ENCODE measurements at regions not wholly inside any gene's neighbourhood (a gene's known extent, or its start where the extent isn't known, plus 50 kb on each side); places are given as distances from the start of the nearest gene placed in this dataset.
A peak's percentile ranks its signal among the peaks of the same experiment; 100 is the strongest.
"Not testable (repeated sequence)": the region's sequence is repeated elsewhere in the genome, so short reads cannot be mapped to it uniquely, and the experiment has no call there.

GRCh38 chr3:14261229-14261628 is 82.6 kb downstream of the LSM3 start:
- no peak overlapping the region for H3K27ac ChIP-seq (ENCODE audit: low read depth, low read length)
- H3K9me3 ChIP-seq (ENCODE audit: control insufficient read depth in 5 of 5, low read length in 5 of 5) = no peaks in the 10 kb centered on the region
- H3K9ac ChIP-seq (ENCODE audit: low read length in 5 of 5) = no peak overlapping the region
- H3K4me3 ChIP-seq (ENCODE audit: low read depth in 1 of 5, low read length in 5 of 5) = no peak overlapping the region
- H3K27me3 ChIP-seq (ENCODE audit: control insufficient read depth in 5 of 5, insufficient read depth in 4 of 5, low read length in 5 of 5) = peaks cover 0 to 9% (median 2%) of the 10 kb centered on the region in 5 donors
- H3K36me3 ChIP-seq (ENCODE audit: control insufficient read depth in 5 of 5, insufficient read depth in 5 of 5, low read length in 5 of 5) = no peaks in the 10 kb centered on the region
- peaks cover under 1 to 4% (median 3%) of the 10 kb centered on the region in 5 donors for H3K4me1 ChIP-seq (ENCODE audit: control insufficient read depth in 5 of 5, insufficient read depth in 5 of 5, low read length in 5 of 5)

GRCh38 chr3:14262212-14262611 is 83.6 kb downstream of the LSM3 start:
- peaks cover 0 to 8% (median 2%) of the 10 kb centered on the region in 5 donors for H3K27me3 ChIP-seq (ENCODE audit: control insufficient read depth in 5 of 5, insufficient read depth in 4 of 5, low read length in 5 of 5)
- H3K4me3 ChIP-seq (ENCODE audit: low read depth in 1 of 5, low read length in 5 of 5) = no peak overlapping the region
- peaks cover 3 to 12% (median 10%) of the 10 kb centered on the region in 5 donors for H3K4me1 ChIP-seq (ENCODE audit: control insufficient read depth in 5 of 5, insufficient read depth in 5 of 5, low read length in 5 of 5)
- no peak overlapping the region for H3K9ac ChIP-seq (ENCODE audit: low read length in 5 of 5)
- H3K36me3 ChIP-seq (ENCODE audit: control insufficient read depth in 5 of 5, insufficient read depth in 5 of 5, low read length in 5 of 5) = no peaks in the 10 kb centered on the region
- no peak overlapping the region for H3K27ac ChIP-seq (ENCODE audit: low read depth, low read length)
- no peaks in the 10 kb centered on the region for H3K9me3 ChIP-seq (ENCODE audit: control insufficient read depth in 5 of 5, low read length in 5 of 5)

DNA sequence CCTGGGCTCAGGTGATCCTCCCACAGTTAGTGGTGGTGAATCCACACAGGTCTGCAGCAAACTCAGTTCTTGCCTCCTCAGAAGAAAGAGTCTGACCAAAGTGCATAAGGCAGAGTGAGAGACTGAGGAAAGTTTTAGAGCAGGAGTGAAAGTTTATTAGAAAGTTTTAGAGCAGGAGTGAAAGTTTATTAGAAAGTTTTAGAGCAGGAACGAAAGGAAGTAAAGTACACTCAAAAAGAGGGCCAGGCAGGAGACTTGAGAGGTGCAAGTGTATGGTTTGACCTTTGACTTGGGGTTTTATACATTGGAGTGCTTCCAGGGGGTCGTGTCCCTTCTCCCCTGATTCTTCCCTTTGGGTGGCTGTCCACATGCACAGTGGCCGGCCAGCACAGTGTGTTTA is 84.2 kb downstream of the LSM3 start:
- Histone ChIP-seq H3K4me1 (ENCODE audit: control insufficient read depth in 5 of 5, insufficient read depth in 5 of 5, low read length in 5 of 5) (peaks cover 3 to 15% (median 10%) of the 10 kb centered on the region in 5 donors), H3K9me3 (ENCODE audit: control insufficient read depth in 5 of 5, low read length in 5 of 5) (no peaks in the 10 kb centered on the region), H3K9ac (ENCODE audit: low read length in 5 of 5) (no peak overlapping the region), H3K36me3 (ENCODE audit: control insufficient read depth in 5 of 5, insufficient read depth in 5 of 5, low read length in 5 of 5) (no peaks in the 10 kb centered on the region), H3K4me3 (ENCODE audit: low read depth in 1 of 5, low read length in 5 of 5) (no peak overlapping the region), H3K27ac (ENCODE audit: low read depth, low read length) (no peak overlapping the region), H3K27me3 (ENCODE audit: control insufficient read depth in 5 of 5, insufficient read depth in 4 of 5, low read length in 5 of 5) (peaks cover 0 to 13% (median 2%) of the 10 kb centered on the region in 5 donors)

DNA sequence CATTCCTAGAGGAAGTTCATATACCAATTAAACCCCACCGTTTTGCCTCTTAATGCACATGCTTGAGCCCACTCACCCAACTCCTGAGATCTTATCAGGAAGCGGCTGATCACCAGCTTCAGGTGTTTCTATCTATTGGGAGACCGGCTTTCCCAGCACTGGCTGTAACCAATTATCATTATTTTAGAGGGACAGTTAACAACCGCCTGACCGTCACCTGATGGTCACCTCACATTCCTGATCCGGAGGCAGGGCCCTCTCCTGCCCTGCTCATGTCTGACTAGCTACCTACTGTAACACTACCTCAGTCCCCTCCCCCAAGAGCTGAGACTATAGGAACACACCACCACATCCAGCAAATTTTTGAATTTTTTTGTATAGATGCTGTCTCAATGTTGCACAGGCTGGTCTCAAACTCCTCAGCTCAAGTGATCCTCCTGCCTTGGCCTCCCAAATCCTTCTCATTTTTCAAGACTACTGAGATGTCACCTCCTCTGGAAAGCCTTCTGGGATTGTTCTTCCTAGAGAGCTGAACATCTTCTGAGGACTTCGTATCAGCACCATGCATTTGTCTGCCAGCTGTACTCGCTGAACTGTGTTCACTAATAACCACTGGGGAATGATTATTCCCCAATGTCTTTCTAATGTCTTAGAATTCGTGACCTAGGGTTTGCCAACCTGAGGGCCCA is 84.8 kb downstream of the LSM3 start:
- peaks cover 3 to 20% (median 10%) of the 10 kb centered on the region in 5 donors for H3K4me1 ChIP-seq (ENCODE audit: control insufficient read depth in 5 of 5, insufficient read depth in 5 of 5, low read length in 5 of 5)
- H3K9ac ChIP-seq (ENCODE audit: low read length in 5 of 5) = no peak overlapping the region
- no peaks in the 10 kb centered on the region for H3K9me3 ChIP-seq (ENCODE audit: control insufficient read depth in 5 of 5, low read length in 5 of 5)
- H3K4me3 ChIP-seq (ENCODE audit: low read depth in 1 of 5, low read length in 5 of 5) = no peak overlapping the region
- peaks cover 0 to 13% (median 2%) of the 10 kb centered on the region in 5 donors for H3K27me3 ChIP-seq (ENCODE audit: control insufficient read depth in 5 of 5, insufficient read depth in 4 of 5, low read length in 5 of 5)
- no peak overlapping the region for H3K27ac ChIP-seq (ENCODE audit: low read depth, low read length)
- no peaks in the 10 kb centered on the region for H3K36me3 ChIP-seq (ENCODE audit: control insufficient read depth in 5 of 5, insufficient read depth in 5 of 5, low read length in 5 of 5)

DNA sequence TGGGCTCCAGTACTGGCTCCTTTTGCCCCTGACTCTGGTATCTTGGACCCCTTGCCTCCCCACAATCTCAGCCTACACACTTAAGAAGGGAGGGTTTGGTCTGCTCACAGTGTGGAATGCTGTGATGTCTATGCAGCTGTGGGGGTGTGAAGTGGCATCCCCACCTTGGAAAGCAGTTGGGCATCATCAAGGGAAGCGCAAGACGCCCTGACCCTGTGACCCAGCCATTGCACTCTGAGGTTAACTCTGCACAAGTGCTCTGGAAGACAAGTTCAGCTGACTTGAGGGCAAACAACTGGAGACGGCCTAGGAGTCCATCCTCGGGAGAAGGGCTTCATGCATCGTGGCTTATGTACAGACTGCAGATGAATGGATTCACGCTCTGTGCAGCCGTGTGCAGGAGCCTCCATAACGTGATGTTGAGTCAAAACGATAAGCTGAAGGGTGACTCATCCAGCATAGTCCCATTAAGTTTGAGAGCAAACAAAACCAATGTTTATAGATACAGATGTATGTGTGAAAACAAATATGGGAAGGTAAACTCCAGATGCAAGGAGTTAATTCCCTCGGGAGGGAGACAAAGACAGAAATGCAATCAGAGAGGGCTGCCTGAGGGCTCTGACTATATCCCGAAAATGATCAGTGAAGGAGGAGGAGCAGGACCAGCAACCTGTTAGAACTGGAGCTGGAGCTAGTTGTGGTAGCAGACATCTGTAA is 86.8 kb downstream of the LSM3 start:
- Histone ChIP-seq H3K9me3 (ENCODE audit: control insufficient read depth in 5 of 5, low read length in 5 of 5) (peaks cover 0 to 5% (median 3%) of the 10 kb centered on the region in 5 donors), H3K4me1 (ENCODE audit: control insufficient read depth in 5 of 5, insufficient read depth in 5 of 5, low read length in 5 of 5) (peaks cover 3 to 25% (median 10%) of the 10 kb centered on the region in 5 donors), H3K4me3 (ENCODE audit: low read depth in 1 of 5, low read length in 5 of 5) (no peak overlapping the region), H3K27ac (ENCODE audit: low read depth, low read length) (no peak overlapping the region), H3K9ac (ENCODE audit: low read length in 5 of 5) (no peak overlapping the region), H3K27me3 (ENCODE audit: control insufficient read depth in 5 of 5, insufficient read depth in 4 of 5, low read length in 5 of 5) (peaks cover 0 to 13% (median 1%) of the 10 kb centered on the region in 5 donors), H3K36me3 (ENCODE audit: control insufficient read depth in 5 of 5, insufficient read depth in 5 of 5, low read length in 5 of 5) (no peaks in the 10 kb centered on the region)

GRCh38 chr3:14266361-14266760 is 87.7 kb downstream of the LSM3 start:
- Histone ChIP-seq H3K9ac (ENCODE audit: low read length in 5 of 5) (peak overlapping the region in 1 of 5 donors; percentile 79), H3K27me3 (ENCODE audit: control insufficient read depth in 5 of 5, insufficient read depth in 4 of 5, low read length in 5 of 5) (peaks cover 0 to 13% (median 0%) of the 10 kb centered on the region in 5 donors), H3K36me3 (ENCODE audit: control insufficient read depth in 5 of 5, insufficient read depth in 5 of 5, low read length in 5 of 5) (no peaks in the 10 kb centered on the region), H3K4me1 (ENCODE audit: control insufficient read depth in 5 of 5, insufficient read depth in 5 of 5, low read length in 5 of 5) (peaks cover 1 to 23% (median 8%) of the 10 kb centered on the region in 5 donors), H3K27ac (ENCODE audit: low read depth, low read length) (no peak overlapping the region), H3K4me3 (ENCODE audit: low read depth in 1 of 5, low read length in 5 of 5) (no peak overlapping the region), H3K9me3 (ENCODE audit: control insufficient read depth in 5 of 5, low read length in 5 of 5) (peaks cover 0 to 5% (median 3%) of the 10 kb centered on the region in 5 donors)

GRCh38 chr3:14267976-14268375 is 89.4 kb downstream of the LSM3 start:
- H3K4me3 ChIP-seq (ENCODE audit: low read depth in 1 of 5, low read length in 5 of 5) = peak overlapping the region in 1 of 5 donors; percentile 27
- H3K36me3 ChIP-seq (ENCODE audit: control insufficient read depth in 5 of 5, insufficient read depth in 5 of 5, low read length in 5 of 5) = no peaks in the 10 kb centered on the region
- peaks cover 0 to 21% (median 7%) of the 10 kb centered on the region in 5 donors for H3K4me1 ChIP-seq (ENCODE audit: control insufficient read depth in 5 of 5, insufficient read depth in 5 of 5, low read length in 5 of 5)
- H3K9ac ChIP-seq (ENCODE audit: low read length in 5 of 5) = no peak overlapping the region
- H3K27me3 ChIP-seq (ENCODE audit: control insufficient read depth in 5 of 5, insufficient read depth in 4 of 5, low read length in 5 of 5) = peaks cover 0 to 13% (median 0%) of the 10 kb centered on the region in 5 donors
- H3K27ac ChIP-seq (ENCODE audit: low read depth, low read length) = no peak overlapping the region
- H3K9me3 ChIP-seq (ENCODE audit: control insufficient read depth in 5 of 5, low read length in 5 of 5) = peaks cover 0 to 5% (median 3%) of the 10 kb centered on the region in 5 donors

DNA sequence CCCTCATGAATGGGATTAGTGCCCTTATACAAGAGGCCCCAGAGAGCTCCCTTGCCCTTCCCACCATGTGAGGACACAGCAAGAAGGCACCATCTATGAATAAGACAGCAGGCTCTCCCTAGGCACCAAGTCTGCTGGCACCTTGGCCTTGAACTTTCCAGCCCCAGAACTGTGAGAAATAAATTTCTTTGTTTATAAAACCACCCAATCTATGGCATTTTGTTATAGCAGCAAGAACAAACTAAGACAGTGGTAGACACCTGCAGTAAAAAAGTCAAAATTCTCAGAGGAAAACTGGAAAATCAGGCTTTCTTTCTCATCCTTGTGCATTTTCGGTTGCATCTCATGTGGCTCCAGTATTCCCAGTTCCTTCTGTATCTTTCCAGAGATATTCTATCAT is 90.3 kb downstream of the LSM3 start:
- no peak overlapping the region for H3K27ac ChIP-seq (ENCODE audit: low read depth, low read length)
- H3K36me3 ChIP-seq (ENCODE audit: control insufficient read depth in 5 of 5, insufficient read depth in 5 of 5, low read length in 5 of 5) = no peaks in the 10 kb centered on the region
- H3K27me3 ChIP-seq (ENCODE audit: control insufficient read depth in 5 of 5, insufficient read depth in 4 of 5, low read length in 5 of 5) = peaks cover 0 to 11% (median 0%) of the 10 kb centered on the region in 5 donors
- peaks cover 0 to 5% (median 3%) of the 10 kb centered on the region in 5 donors for H3K9me3 ChIP-seq (ENCODE audit: control insufficient read depth in 5 of 5, low read length in 5 of 5)
- H3K9ac ChIP-seq (ENCODE audit: low read length in 5 of 5) = no peak overlapping the region
- H3K4me3 ChIP-seq (ENCODE audit: low read depth in 1 of 5, low read length in 5 of 5) = no peak overlapping the region
- peaks cover 0 to 21% (median 7%) of the 10 kb centered on the region in 5 donors for H3K4me1 ChIP-seq (ENCODE audit: control insufficient read depth in 5 of 5, insufficient read depth in 5 of 5, low read length in 5 of 5)

DNA sequence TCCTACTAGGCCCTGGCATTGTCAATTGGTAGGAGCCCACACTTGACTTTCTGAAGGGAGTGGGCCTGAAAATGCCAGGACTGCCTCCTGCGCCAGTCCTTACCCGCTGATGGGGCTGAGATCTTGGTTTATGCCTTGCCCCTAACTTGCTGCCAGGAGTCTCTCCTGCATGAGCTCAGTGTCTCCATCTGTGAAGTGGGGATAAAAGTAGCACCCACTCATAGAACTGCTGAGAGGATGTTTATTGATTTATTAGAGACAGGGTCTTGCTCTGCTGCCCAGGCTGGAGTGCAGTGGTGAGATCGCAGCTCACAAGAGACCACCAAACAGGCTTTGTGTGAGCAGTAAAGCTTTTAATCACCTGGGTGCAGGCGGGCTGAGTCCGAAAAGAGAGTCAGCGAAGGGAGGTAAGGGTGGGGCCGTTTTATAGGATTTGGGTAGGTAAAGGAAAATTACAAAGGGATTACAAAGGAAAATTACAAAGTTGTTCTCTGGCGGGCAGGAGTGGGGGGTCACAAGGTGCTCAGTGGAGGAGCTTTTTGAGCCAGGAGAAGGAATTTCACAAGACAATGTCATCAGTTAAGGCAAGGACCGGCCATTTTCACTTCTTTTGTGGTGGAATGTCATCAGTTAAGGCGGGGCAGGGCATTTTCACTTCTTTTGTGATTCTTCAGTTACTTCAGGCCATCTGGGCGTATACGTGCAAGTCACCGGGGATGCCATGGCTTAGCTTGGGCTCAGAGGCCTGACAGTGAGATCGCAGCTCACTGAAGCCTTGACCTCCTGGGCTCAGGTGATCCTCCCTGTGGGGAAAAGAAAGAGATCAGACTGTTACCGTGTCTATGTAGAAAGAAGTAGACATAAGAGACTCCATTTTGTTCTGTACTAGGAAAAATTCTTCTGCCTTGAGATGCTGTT is 93.7 kb downstream of the LSM3 start:
- H3K4me1 ChIP-seq (ENCODE audit: control insufficient read depth in 5 of 5, insufficient read depth in 5 of 5, low read length in 5 of 5) = peaks cover 0 to 13% (median 0%) of the 10 kb centered on the region in 5 donors
- peaks cover 0 to 14% (median 7%) of the 10 kb centered on the region in 5 donors for H3K27me3 ChIP-seq (ENCODE audit: control insufficient read depth in 5 of 5, insufficient read depth in 4 of 5, low read length in 5 of 5)
- not testable (repeated sequence) for H3K27ac ChIP-seq (ENCODE audit: low read depth, low read length); H3K4me3 ChIP-seq (ENCODE audit: low read depth in 1 of 5, low read length in 5 of 5); H3K36me3 ChIP-seq (ENCODE audit: control insufficient read depth in 5 of 5, insufficient read depth in 5 of 5, low read length in 5 of 5); H3K9ac ChIP-seq (ENCODE audit: low read length in 5 of 5); H3K9me3 ChIP-seq (ENCODE audit: control insufficient read depth in 5 of 5, low read length in 5 of 5)
